DOHH2 (cell line): ENCODE measurements at regions not wholly inside any gene's neighbourhood (a gene's known extent, or its start where the extent isn't known, plus 50 kb on each side); places are given as distances from the start of the nearest gene placed in this dataset.

ENCODE experiments used
- CTCF ChIP-seq: fragments of 200-600 bp; sonication (generic); IDR thresholded peaks from one replicate; pipeline ENCODE4 v1.5.1; 2014; ENCODE audit warnings: antibody characterized with exemption, mild to moderate bottlenecking, low read depth, low read length; ENCODE audit not compliant: poor library complexity, severe bottlenecking
- EZH2phosphoT487 ChIP-seq: fragments of 200-600 bp; sonication (generic); IDR thresholded peaks from 2 replicates; pipeline ENCODE4 v1.6.1; 2017; ENCODE audit warnings: borderline replicate concordance, mild to moderate bottlenecking, antibody characterized with exemption, low read length, moderate library complexity, mixed read lengths

GRCh38 chr5:164650427-164650826, 1145.0 kb downstream of the MAT2B start:
- TF ChIP-seq CTCF (no peak), EZH2phosphoT487 (no peak)
